GM12878 (cell line): ENCODE measurements at regions not wholly inside any gene's neighbourhood (a gene's known extent, or its start where the extent isn't known, plus 50 kb on each side); places are given as distances from the start of the nearest gene placed in this dataset.

Experiments
- ATAC-seq: fragments of 200-7000 bp; cut with Tn5 transposase; 3 replicates; pipeline ENCODE4 v1.9.1; 2020; ENCODE audit warnings: mild to moderate bottlenecking, moderate library complexity
- BruUV-seq: library from RNA; stranded (reverse); fragments of 400-500 nt; replicated peaks from 2 replicates; lab custom pipeline; 2021; lab: Mats Ljungman, UMichigan
- CTCF ChIA-PET: fragments of 300-600 bp; sonication (Branson Sonifier 250); formaldehyde crosslinking; extraction: SDS; loops from one replicate; lab custom pipeline; 2021; ENCODE audit warnings: inconsistent platforms; lab: Yijun Ruan, JAX
- POLR2A ChIA-PET: fragments of 350-600 bp; formaldehyde crosslinking; extraction: SDS; loops from one replicate; lab custom pipeline; 2021; ENCODE audit warnings: inconsistent platforms; lab: Charles Lee
- RAD21 ChIA-PET: fragments of 300-600 bp; sonication (Branson Sonifier 250); formaldehyde crosslinking; loops from one replicate; lab custom pipeline; 2023; ENCODE audit warnings: antibody characterized with exemption; ENCODE audit not compliant: unreplicated experiment; lab: Charles Lee
- SMC1A ChIA-PET: fragments of 300-600 bp; sonication (Branson Sonifier 250); formaldehyde crosslinking; loops from one replicate; lab custom pipeline; 2023; ENCODE audit not compliant: unreplicated experiment, uncharacterized antibody; lab: Charles Lee
- DNase-seq: peaks from one replicate; pipeline ENCODE4 v3.0.0-alpha.2; 2011; ENCODE audit warnings: low read depth, low spot score
- FAIRE-seq: peaks from 3 replicates; lab custom pipeline; 2011; peaks lifted over from hg19 to GRCh38; lab: Jason Lieb, UNC
- H2AFZ ChIP-seq: 2 replicates; pipeline ENCODE4 v1.6.0; 2011; ENCODE audit warnings: low read depth, low read length, control low read depth; ENCODE audit not compliant: control insufficient read depth
- H3K27ac ChIP-seq: 2 replicates; pipeline ENCODE4 v1.5.1; 2011; ENCODE audit warnings: control low read depth; ENCODE audit not compliant: control insufficient read depth, insufficient read depth
- H3K27me3 ChIP-seq, 2 experiments: replicated peaks in 1 of 2; 2 replicates each; pipeline versions ENCODE4 v1.6.0 to v1.6.1; 2011; ENCODE audit warnings: low read length in 1 of 2; ENCODE audit not compliant: control insufficient read depth in 2 of 2, insufficient read depth in 2 of 2
- H3K36me3 ChIP-seq, 2 experiments: 2 replicates each; pipeline ENCODE4 v1.5.1; 2011; ENCODE audit warnings: low read length in 1 of 2; ENCODE audit not compliant: control insufficient read depth in 2 of 2, insufficient read depth in 2 of 2
- H3K4me1 ChIP-seq: 2 replicates; pipeline ENCODE4 v1.6.1; 2011; ENCODE audit warnings: mild to moderate bottlenecking, low read length, moderate library complexity, mixed read lengths; ENCODE audit not compliant: control insufficient read depth, insufficient read depth
- H3K4me2 ChIP-seq: 2 replicates; pipeline ENCODE4 v1.6.0; 2011; ENCODE audit warnings: control low read depth; ENCODE audit not compliant: control insufficient read depth, insufficient read depth
- H3K4me3 ChIP-seq: fragments of 200-600 bp; sonication (generic); 2 replicates; pipeline ENCODE4 v1.5.1; 2016
- H3K79me2 ChIP-seq: 2 replicates; pipeline ENCODE4 v1.6.0; 2011; ENCODE audit warnings: low read length; ENCODE audit not compliant: control insufficient read depth, insufficient read depth
- H3K9ac ChIP-seq: 2 replicates; pipeline ENCODE4 v1.8.0; 2011; ENCODE audit warnings: low read length, control low read depth, mixed read lengths; ENCODE audit not compliant: control insufficient read depth, insufficient read depth
- H3K9me3 ChIP-seq: replicated peaks from 3 replicates; pipeline ENCODE4 v1.5.1; 2011; ENCODE audit warnings: mild to moderate bottlenecking, low read length; ENCODE audit not compliant: control insufficient read depth, insufficient read depth
- H4K20me1 ChIP-seq: 2 replicates; pipeline ENCODE4 v1.6.0; 2011; ENCODE audit not compliant: control insufficient read depth, insufficient read depth
- ASH2L ChIP-seq: fragments of 300-600, 200-600 bp; sonication (generic); IDR thresholded peaks from 2 replicates; pipeline ENCODE4 v1.6.1; 2017; ENCODE audit warnings: low read depth, mild to moderate bottlenecking, borderline replicate concordance
- BMI1 ChIP-seq: fragments of 450-650 bp; IDR thresholded peaks from 2 replicates; pipeline ENCODE4 v1.6.1; 2016; ENCODE audit warnings: mild to moderate bottlenecking, moderate library complexity, borderline replicate concordance
- BRCA1 ChIP-seq: IDR thresholded peaks from 2 replicates; pipeline ENCODE4 v1.6.1; 2011; ENCODE audit warnings: low read depth, low read length, improper control_type of control experiment
- HCFC1 ChIP-seq: fragments of 150-350 bp; IDR thresholded peaks from 2 replicates; pipeline ENCODE4 v1.6.1; 2014; ENCODE audit warnings: low read length
- HSF1 ChIP-seq: fragments of 150-350 bp; IDR thresholded peaks from 2 replicates; pipeline ENCODE4 v1.6.1; 2014; ENCODE audit warnings: mild to moderate bottlenecking, low read depth, low read length
- MEF2A ChIP-seq: IDR thresholded peaks from 2 replicates; pipeline ENCODE4 v1.6.1; 2011; ENCODE audit warnings: low read depth, mild to moderate bottlenecking, low read length, moderate library complexity; ENCODE audit not compliant: insufficient read depth
- NR2F1 ChIP-seq: fragments of 450-650 bp; conservative IDR thresholded peaks from 2 replicates; pipeline ENCODE4 v1.6.1; 2017; ENCODE audit warnings: mild to moderate bottlenecking
- PML ChIP-seq: IDR thresholded peaks from 2 replicates; pipeline ENCODE4 v1.6.1; 2012; ENCODE audit warnings: low read length, inconsistent platforms
- STAT3 ChIP-seq: IDR thresholded peaks from 2 replicates; pipeline ENCODE4 v1.6.1; 2011; ENCODE audit warnings: low read depth, low read length, improper control_type of control experiment
- TCF3 ChIP-seq: IDR thresholded peaks from 2 replicates; pipeline ENCODE4 v1.6.1; 2012; ENCODE audit warnings: low read depth, mild to moderate bottlenecking, low read length, borderline replicate concordance; ENCODE audit not compliant: insufficient read depth
- TCF7 ChIP-seq: IDR thresholded peaks from 2 replicates; pipeline ENCODE4 v1.6.1; 2014; ENCODE audit warnings: antibody characterized with exemption, borderline replicate concordance
- WRNIP1 ChIP-seq: IDR thresholded peaks from 2 replicates; pipeline ENCODE4 v1.6.1; 2011; ENCODE audit warnings: low read depth, low read length, improper control_type of control experiment, borderline replicate concordance
- WGBS: methylation state at CpG from one replicate; pipeline ENCODE4 v1.1.6; 2016; ENCODE audit warnings: low lambda C conversion rate; ENCODE audit not compliant: insufficient replicate concordance, insufficient coverage; ENCODE audit errors: missing lambda C conversion rate; 5-methylcytosine and 5-hydroxymethylcytosine counted together
- in situ Hi-C: fragments of 300-500 bp; cut with MboI; formaldehyde crosslinking; loops from 9 replicates; pipeline ENCODE4 v1.14.3; 2018; ENCODE audit warnings: mixed read lengths
- intact Hi-C: fragments of 100-400 bp; cut with micrococcal nuclease; formaldehyde crosslinking; loops from one replicate; pipeline ENCODE4 v1.14.2; 2022; ENCODE audit not compliant: unreplicated experiment
- TF ChIP-seq, protein P1 (sequence below): IDR thresholded peaks from 2 replicates; pipeline ENCODE4 v1.6.1; 2011; ENCODE audit warnings: borderline replicate concordance, low read depth, mild to moderate bottlenecking, moderate library complexity, low read length; ENCODE audit not compliant: insufficient read depth, poor library complexity, severe bottlenecking

DNA sequence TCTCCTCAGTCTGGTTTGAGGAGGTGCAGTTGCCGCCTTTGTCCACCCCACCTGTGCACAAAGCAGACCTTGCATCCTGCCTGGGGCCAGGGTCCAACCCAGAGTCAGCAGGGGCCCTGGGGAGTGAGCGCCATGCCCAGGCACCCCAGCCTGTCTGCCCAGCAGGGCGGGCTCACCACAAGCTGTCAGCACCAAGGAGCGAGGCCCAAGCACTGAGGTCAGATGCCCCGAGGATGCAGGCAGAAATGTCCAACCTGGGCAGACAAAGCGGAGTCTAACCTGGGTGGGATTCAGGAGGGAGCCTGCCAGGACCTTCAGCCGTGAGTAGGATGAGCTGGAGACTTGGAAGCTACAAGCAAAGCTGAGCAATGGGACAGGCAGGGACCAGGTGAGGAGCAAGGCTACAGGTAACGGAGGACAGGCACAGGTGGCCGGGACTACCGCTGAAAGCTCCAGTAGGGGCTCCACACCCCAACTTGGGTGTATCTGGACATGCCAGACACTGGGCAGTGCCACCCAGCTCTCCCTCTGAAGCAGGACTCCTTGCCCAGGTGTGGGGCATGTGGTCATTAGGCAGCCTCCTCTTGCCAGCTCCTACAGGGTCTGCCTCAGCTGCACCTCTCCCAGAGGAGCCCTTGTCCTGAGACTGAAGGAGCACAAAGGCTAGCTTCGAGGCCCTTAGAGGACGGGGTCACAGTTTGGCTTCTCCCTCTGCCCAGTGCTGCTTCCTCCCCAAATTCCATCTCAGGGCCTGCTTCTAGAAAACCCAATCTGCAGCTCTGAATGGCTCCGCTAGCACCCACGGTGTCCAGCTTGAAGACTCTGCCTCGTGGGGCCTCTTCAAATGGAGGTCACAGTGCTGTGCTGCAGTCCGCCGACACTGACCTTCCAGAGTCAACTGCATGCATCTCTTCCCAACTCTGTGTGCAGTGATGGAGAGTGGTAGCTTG is 210.6 kb upstream of the CDYL start:
- no peak overlapping the region for H3K9ac ChIP-seq
- no peak overlapping the region for H3K4me3 ChIP-seq
- H2AFZ ChIP-seq = no peak overlapping the region
- intact Hi-C loops (no loop called here), in situ Hi-C loops (no loop called here)
- ChIA-PET RAD21 (no interaction called here), POLR2A (no interaction called here), SMC1A (no interaction called here), CTCF (interaction anchor here (0.8 kb wide), 1 partner anchor 344 kb away, joined by 3 read pairs; no protein-coding TSS in a partner anchor)
- H3K27ac ChIP-seq = no peak overlapping the region
- H3K27me3 ChIP-seq = peaks cover 0 to 3% of the 10 kb centered on the region in 2 experiments; a peak in 1 of 4 replicates
- no peaks in the 10 kb centered on the region for H3K9me3 ChIP-seq
- no peaks in the 10 kb centered on the region for H3K79me2 ChIP-seq
- no peaks in the 10 kb centered on the region for H3K4me1 ChIP-seq
- H3K4me2 ChIP-seq = no peak overlapping the region
- no peak for DNase-seq
- FAIRE-seq = no peak
- WGBS = 16% methylated on average over 17 of the region's 17 CpGs
- TF ChIP-seq BMI1 = no peak
- TF ChIP-seq TCF3 = no peak
- TF ChIP-seq HSF1 = no peak
- no peak for TF ChIP-seq WRNIP1
- TF ChIP-seq NR2F1 = no peak
- TF ChIP-seq ASH2L = no peak
- no peak for TF ChIP-seq HCFC1
- no peak for TF ChIP-seq PML
- no peak for TF ChIP-seq BRCA1
- no peak for TF ChIP-seq TCF7
- TF ChIP-seq, protein P1, sequence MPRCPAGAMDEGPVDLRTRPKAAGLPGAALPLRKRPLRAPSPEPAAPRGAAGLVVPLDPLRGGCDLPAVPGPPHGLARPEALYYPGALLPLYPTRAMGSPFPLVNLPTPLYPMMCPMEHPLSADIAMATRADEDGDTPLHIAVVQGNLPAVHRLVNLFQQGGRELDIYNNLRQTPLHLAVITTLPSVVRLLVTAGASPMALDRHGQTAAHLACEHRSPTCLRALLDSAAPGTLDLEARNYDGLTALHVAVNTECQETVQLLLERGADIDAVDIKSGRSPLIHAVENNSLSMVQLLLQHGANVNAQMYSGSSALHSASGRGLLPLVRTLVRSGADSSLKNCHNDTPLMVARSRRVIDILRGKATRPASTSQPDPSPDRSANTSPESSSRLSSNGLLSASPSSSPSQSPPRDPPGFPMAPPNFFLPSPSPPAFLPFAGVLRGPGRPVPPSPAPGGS = no peak
- TF ChIP-seq MEF2A = no peak
- no peak for TF ChIP-seq STAT3
- H4K20me1 ChIP-seq = no peaks in the 10 kb centered on the region
- no TSS peak for BruUV-seq
- no peaks in the 10 kb centered on the region for H3K36me3 ChIP-seq
- ATAC-seq = no peak
